HL-60 (cell line): ENCODE measurements at regions not wholly inside any gene's neighbourhood (a gene's known extent, or its start where the extent isn't known, plus 50 kb on each side); places are given as distances from the start of the nearest gene placed in this dataset.

Experiments used
- DNase-seq, 2 experiments: peaks; one replicate each; pipeline ENCODE4 v3.0.0-alpha.2; 2010 to 2020; ENCODE audit warnings: low read depth in 1 of 2, low spot score in 1 of 2
- H3K27ac ChIP-seq: fragments of 250-450 bp; sonication (Bioruptor Pico); replicated peaks from 2 replicates; pipeline ENCODE4 v1.5.1; 2020; ENCODE audit warnings: mild to moderate bottlenecking, moderate library complexity
- H3K27me3 ChIP-seq: fragments of 250-450 bp; sonication (Bioruptor Pico); 2 replicates; pipeline ENCODE4 v1.5.1; 2021; ENCODE audit warnings: mild to moderate bottlenecking, moderate library complexity; ENCODE audit not compliant: insufficient read depth, poor library complexity, severe bottlenecking
- H3K4me3 ChIP-seq: replicated peaks from 2 replicates; pipeline ENCODE4 v1.5.1; 2011; ENCODE audit warnings: mild to moderate bottlenecking, control low read depth, low read length; ENCODE audit not compliant: insufficient read depth
- GABPA ChIP-seq: IDR thresholded peaks from 2 replicates; pipeline ENCODE4 v1.6.1; 2012; ENCODE audit warnings: low read depth
- POLR2AphosphoS5 ChIP-seq: IDR thresholded peaks from 2 replicates; pipeline ENCODE4 v1.6.1; 2012; ENCODE audit warnings: low read depth
- SPI1 ChIP-seq: IDR thresholded peaks from 2 replicates; pipeline ENCODE4 v1.6.1; 2012; ENCODE audit warnings: low read depth, mild to moderate bottlenecking, borderline replicate concordance
- TF ChIP-seq, protein P1 (sequence below): IDR thresholded peaks from 2 replicates; pipeline ENCODE4 v1.6.1; 2012; ENCODE audit warnings: low read depth; ENCODE audit not compliant: insufficient replicate concordance
- TF ChIP-seq, protein P2 (sequence below): IDR thresholded peaks from one replicate; pipeline ENCODE4 v1.5.1; 2011; ENCODE audit warnings: low read length, control low read depth, inconsistent platforms; ENCODE audit not compliant: insufficient read depth

DNA sequence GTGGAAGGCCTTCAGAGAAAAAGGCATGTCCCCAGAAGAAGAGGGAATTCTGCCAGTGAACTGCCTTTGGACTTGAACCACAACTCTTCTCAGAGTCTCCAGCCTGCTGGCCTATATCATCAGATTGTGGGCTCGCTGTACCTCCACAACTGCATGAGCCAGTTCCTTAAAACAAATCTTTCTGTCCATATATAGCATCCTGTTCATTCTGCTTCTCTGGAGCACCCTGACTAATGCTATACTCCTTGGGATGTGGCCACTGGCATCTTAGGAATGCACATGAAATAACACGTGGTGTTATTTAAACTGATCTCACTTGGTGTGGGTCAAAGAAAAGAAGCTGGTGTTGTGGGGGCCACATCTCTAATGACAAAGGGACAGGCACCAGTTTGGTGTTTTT is 58.3 kb upstream of the VSTM5 start:
- Histone ChIP-seq H3K27me3 (no peaks in the 10 kb centered on the region), H3K4me3 (no peak overlapping the region), H3K27ac (no peak overlapping the region)
- TF ChIP-seq SPI1: no peak
- no peak for TF ChIP-seq POLR2AphosphoS5
- no peak for TF ChIP-seq GABPA
- TF ChIP-seq, protein P1, sequence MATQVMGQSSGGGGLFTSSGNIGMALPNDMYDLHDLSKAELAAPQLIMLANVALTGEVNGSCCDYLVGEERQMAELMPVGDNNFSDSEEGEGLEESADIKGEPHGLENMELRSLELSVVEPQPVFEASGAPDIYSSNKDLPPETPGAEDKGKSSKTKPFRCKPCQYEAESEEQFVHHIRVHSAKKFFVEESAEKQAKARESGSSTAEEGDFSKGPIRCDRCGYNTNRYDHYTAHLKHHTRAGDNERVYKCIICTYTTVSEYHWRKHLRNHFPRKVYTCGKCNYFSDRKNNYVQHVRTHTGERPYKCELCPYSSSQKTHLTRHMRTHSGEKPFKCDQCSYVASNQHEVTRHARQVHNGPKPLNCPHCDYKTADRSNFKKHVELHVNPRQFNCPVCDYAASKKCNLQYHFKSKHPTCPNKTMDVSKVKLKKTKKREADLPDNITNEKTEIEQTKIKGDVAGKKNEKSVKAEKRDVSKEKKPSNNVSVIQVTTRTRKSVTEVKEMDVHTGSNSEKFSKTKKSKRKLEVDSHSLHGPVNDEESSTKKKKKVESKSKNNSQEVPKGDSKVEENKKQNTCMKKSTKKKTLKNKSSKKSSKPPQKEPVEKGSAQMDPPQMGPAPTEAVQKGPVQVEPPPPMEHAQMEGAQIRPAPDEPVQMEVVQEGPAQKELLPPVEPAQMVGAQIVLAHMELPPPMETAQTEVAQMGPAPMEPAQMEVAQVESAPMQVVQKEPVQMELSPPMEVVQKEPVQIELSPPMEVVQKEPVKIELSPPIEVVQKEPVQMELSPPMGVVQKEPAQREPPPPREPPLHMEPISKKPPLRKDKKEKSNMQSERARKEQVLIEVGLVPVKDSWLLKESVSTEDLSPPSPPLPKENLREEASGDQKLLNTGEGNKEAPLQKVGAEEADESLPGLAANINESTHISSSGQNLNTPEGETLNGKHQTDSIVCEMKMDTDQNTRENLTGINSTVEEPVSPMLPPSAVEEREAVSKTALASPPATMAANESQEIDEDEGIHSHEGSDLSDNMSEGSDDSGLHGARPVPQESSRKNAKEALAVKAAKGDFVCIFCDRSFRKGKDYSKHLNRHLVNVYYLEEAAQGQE: no peak
- TF ChIP-seq, protein P2, sequence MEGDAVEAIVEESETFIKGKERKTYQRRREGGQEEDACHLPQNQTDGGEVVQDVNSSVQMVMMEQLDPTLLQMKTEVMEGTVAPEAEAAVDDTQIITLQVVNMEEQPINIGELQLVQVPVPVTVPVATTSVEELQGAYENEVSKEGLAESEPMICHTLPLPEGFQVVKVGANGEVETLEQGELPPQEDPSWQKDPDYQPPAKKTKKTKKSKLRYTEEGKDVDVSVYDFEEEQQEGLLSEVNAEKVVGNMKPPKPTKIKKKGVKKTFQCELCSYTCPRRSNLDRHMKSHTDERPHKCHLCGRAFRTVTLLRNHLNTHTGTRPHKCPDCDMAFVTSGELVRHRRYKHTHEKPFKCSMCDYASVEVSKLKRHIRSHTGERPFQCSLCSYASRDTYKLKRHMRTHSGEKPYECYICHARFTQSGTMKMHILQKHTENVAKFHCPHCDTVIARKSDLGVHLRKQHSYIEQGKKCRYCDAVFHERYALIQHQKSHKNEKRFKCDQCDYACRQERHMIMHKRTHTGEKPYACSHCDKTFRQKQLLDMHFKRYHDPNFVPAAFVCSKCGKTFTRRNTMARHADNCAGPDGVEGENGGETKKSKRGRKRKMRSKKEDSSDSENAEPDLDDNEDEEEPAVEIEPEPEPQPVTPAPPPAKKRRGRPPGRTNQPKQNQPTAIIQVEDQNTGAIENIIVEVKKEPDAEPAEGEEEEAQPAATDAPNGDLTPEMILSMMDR: no peak
- DNase-seq: no peak

DNA sequence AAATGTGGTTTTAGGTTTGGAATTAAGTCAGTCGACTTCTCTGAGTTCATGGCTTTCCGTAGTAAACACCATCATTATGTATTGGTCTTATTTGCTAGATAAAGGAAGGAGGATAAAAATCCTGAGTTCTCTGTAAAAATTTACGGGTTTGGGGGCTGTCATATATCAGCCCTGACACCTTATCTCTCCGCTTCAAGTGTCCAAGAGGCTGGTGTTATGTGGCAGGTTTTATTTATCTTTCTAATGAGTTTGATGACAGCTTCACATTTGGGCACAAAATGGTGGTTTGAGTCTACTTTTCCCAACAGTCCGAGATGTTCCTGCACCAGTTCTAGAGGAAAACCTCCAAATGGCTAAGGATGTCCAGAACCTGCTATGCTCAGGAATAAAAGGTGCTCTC is 67.3 kb upstream of the VSTM5 start:
- TF ChIP-seq SPI1 (no peak), POLR2AphosphoS5 (no peak), GABPA (no peak)
- TF ChIP-seq, protein P2: no peak
- TF ChIP-seq, protein P1: no peak
- no peak for DNase-seq
- Histone ChIP-seq H3K27ac (no peak overlapping the region), H3K27me3 (peaks cover 2% of the 10 kb centered on the region), H3K4me3 (no peak overlapping the region)

DNA sequence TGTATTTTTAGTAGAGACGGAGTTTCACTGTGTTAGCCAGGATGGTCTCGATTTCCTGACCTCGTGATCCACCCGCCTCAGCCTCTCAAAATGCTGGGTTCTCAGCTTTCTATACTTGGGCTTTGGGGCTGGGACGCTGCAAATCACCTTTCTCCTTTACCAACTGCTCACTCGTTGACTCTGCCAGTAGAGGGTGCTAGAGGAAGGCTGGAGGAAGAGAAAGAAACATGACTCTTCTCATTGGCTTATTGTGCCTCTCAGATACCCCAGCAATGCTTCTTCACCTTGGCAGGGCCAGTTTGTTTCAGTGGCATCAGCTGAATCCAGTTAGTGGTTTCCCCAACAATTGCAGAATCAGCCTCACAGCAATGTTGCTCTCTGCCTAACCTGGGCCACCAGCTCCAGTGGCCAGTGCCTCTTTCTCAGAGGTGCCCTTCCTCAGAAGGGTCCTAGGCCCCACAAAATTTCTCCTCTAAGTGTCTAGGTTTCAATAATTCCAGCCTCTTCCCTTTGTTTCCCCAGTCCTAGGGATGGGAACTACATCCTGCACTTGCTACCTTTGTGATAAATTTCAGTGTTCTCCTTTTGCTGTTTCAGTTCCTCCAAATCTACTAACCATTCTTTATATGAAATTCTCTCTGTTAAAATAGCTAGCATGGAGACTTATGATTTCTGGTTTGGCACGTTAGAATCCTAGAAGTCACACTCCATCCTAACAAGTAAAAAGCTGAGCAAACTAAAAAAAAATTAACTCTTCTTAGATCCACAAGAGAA is 71.5 kb upstream of the VSTM5 start:
- peak in 1 of 2 experiments; percentile 47 for DNase-seq
- H3K27me3 ChIP-seq: peaks cover 7% of the 10 kb centered on the region

More for the DNA sequence above, 71.5 kb upstream of the VSTM5 start:
- H3K27ac ChIP-seq: no peak overlapping the region
- H3K4me3 ChIP-seq: no peak overlapping the region
- TF ChIP-seq, protein P2: peak; percentile 51
- no peak for TF ChIP-seq SPI1
